PC-9 (cell line): ENCODE measurements at regions not wholly inside any gene's neighbourhood (a gene's known extent, or its start where the extent isn't known, plus 50 kb on each side); places are given as distances from the start of the nearest gene placed in this dataset.
A peak's percentile ranks its signal among the peaks of the same experiment; 100 is the strongest.
"Not testable (repeated sequence)": the region's sequence is repeated elsewhere in the genome, so short reads cannot be mapped to it uniquely, and the experiment has no call there.

Experiments used
- BruUV-seq: library from RNA; stranded (reverse); fragments of 400-500 nt; replicated peaks from 2 replicates; lab custom pipeline; 2021; lab: Mats Ljungman, UMichigan
- CTCF ChIA-PET: fragments of 300-600 bp; sonication (Branson Sonifier 250); formaldehyde crosslinking; loops from one replicate; lab custom pipeline; 2022; ENCODE audit warnings: antibody characterized with exemption; lab: Charles Lee
- POLR2A ChIA-PET: fragments of 300-600 bp; sonication (Branson Sonifier 250); formaldehyde crosslinking; loops from one replicate; lab custom pipeline; 2022; ENCODE audit warnings: antibody characterized with exemption; ENCODE audit not compliant: unreplicated experiment; lab: Charles Lee
- DNase-seq, 2 experiments: peaks; one replicate each; pipeline versions ENCODE4 v3.0.0 to v3.0.0-alpha.2; 2015 to 2022; ENCODE audit warnings: mixed read lengths in 1 of 2
- H2AFZ ChIP-seq: fragments of 200-600 bp; sonication (generic); 2 replicates; pipeline ENCODE4 v1.8.1; 2017; ENCODE audit warnings: antibody characterized with exemption
- H3F3A ChIP-seq: fragments of 200-600 bp; sonication (generic); 2 replicates; pipeline ENCODE4 v1.8.1; 2017; ENCODE audit warnings: antibody characterized with exemption, mild to moderate bottlenecking, low read depth; ENCODE audit not compliant: insufficient read depth
- H3K27ac ChIP-seq: fragments of 200-600 bp; sonication (generic); 2 replicates; pipeline ENCODE4 v1.6.1; 2016; ENCODE audit warnings: mixed run types
- H3K27me3 ChIP-seq: fragments of 200-600 bp; sonication (generic); 2 replicates; pipeline ENCODE4 v1.6.1; 2016; ENCODE audit warnings: low read depth, mixed run types; ENCODE audit not compliant: insufficient read depth
- H3K36me3 ChIP-seq: fragments of 200-600 bp; sonication (generic); 2 replicates; pipeline ENCODE4 v1.6.1; 2016; ENCODE audit warnings: low read depth, mixed run types
- H3K4me1 ChIP-seq: fragments of 200-600 bp; sonication (generic); replicated peaks from 2 replicates; pipeline ENCODE4 v1.6.1; 2016; ENCODE audit warnings: mixed run types; ENCODE audit not compliant: insufficient read depth
- H3K4me2 ChIP-seq: fragments of 200-600 bp; sonication (generic); 2 replicates; pipeline ENCODE4 v1.6.1; 2017; ENCODE audit warnings: mixed run types
- H3K4me3 ChIP-seq: fragments of 200-600 bp; sonication (generic); 2 replicates; pipeline ENCODE4 v1.6.1; 2016; ENCODE audit warnings: mixed run types
- H3K79me2 ChIP-seq: fragments of 200-600 bp; sonication (generic); 2 replicates; pipeline ENCODE4 v1.6.1; 2017; ENCODE audit warnings: low read depth, mixed run types
- H3K9me2 ChIP-seq: fragments of 200-600 bp; sonication (generic); 2 replicates; pipeline ENCODE4 v1.8.1; 2017; ENCODE audit warnings: mild to moderate bottlenecking; ENCODE audit not compliant: insufficient read depth
- H3K9me3 ChIP-seq: fragments of 200-600 bp; sonication (generic); 2 replicates; pipeline ENCODE4 v1.8.1; 2016; ENCODE audit warnings: low read depth; ENCODE audit not compliant: insufficient read depth
- H4K20me1 ChIP-seq: fragments of 200-600 bp; sonication (generic); 2 replicates; pipeline ENCODE4 v1.8.1; 2017; ENCODE audit not compliant: insufficient read depth
- EZH2 ChIP-seq: fragments of 200-600 bp; sonication (generic); IDR thresholded peaks from 2 replicates; pipeline ENCODE4 v1.8.0; 2017; ENCODE audit warnings: antibody characterized with exemption, low read depth
- intact Hi-C: fragments of 100-400 bp; cut with micrococcal nuclease; formaldehyde crosslinking; loops from one replicate; pipeline ENCODE4 v1.10.0; 2022; ENCODE audit not compliant: unreplicated experiment
- TF ChIP-seq, protein P1 (sequence below): fragments of 200-600 bp; sonication (generic); conservative IDR thresholded peaks from 2 replicates; pipeline ENCODE4 v1.6.1; 2017; ENCODE audit warnings: mixed run types, antibody characterized with exemption, mild to moderate bottlenecking, moderate library complexity

DNA sequence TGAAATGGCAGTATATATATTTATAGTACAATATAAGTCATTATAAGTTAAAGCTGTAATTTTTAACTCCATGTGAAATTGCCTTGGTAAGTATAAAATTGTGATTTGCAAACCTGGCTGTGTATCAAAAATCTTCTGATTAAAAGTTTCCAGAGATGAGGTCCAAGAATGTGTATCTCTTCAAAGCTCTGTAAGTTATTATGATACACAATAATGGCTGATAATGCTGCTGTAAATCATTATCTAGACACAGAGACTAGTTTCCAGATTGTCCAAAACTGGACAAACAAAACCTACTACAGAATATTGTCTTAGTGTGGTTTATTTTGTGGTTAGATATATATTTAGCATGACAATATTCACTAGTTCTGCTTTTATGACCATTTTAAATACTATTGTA, 514.8 kb downstream of the SLC6A15 start:
- H4K20me1 ChIP-seq = no peaks in the 10 kb centered on the region
- no peaks in the 10 kb centered on the region for H3F3A ChIP-seq
- H3K9me2 ChIP-seq = no peaks in the 10 kb centered on the region
- H3K27me3 ChIP-seq = no peaks in the 10 kb centered on the region
- intact Hi-C loops = no loop called here
- no peak overlapping the region for H3K4me2 ChIP-seq
- no peak for TF ChIP-seq EZH2
- TF ChIP-seq, protein P1, sequence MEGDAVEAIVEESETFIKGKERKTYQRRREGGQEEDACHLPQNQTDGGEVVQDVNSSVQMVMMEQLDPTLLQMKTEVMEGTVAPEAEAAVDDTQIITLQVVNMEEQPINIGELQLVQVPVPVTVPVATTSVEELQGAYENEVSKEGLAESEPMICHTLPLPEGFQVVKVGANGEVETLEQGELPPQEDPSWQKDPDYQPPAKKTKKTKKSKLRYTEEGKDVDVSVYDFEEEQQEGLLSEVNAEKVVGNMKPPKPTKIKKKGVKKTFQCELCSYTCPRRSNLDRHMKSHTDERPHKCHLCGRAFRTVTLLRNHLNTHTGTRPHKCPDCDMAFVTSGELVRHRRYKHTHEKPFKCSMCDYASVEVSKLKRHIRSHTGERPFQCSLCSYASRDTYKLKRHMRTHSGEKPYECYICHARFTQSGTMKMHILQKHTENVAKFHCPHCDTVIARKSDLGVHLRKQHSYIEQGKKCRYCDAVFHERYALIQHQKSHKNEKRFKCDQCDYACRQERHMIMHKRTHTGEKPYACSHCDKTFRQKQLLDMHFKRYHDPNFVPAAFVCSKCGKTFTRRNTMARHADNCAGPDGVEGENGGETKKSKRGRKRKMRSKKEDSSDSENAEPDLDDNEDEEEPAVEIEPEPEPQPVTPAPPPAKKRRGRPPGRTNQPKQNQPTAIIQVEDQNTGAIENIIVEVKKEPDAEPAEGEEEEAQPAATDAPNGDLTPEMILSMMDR = no peak
- no peak overlapping the region for H3K4me3 ChIP-seq
- no peak for DNase-seq
- no TSS peak for BruUV-seq
- no peaks in the 10 kb centered on the region for H3K4me1 ChIP-seq
- H3K36me3 ChIP-seq = no peaks in the 10 kb centered on the region
- no peaks in the 10 kb centered on the region for H3K9me3 ChIP-seq
- no peaks in the 10 kb centered on the region for H3K79me2 ChIP-seq
- CTCF ChIA-PET = no interaction called here
- H3K27ac ChIP-seq = no peak overlapping the region
- POLR2A ChIA-PET = no interaction called here
- no peak overlapping the region for H2AFZ ChIP-seq

DNA sequence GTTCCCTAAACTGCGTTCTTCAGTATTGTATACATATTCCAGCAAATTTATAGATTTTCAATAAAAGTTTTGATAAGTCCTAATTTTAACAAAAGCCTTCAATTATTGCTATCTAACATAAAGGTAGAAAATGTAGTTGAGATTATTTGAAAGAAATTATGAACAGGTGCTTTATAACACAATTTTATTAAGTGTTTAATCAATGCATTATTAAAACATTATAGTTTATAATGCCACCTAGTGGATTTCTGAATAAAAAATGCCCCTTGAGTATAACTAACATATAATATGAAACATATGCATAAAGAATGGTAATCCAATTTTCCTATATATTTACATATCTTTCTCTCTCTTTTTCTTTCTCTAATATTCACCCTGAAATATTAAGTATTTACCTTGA, 515.3 kb downstream of the SLC6A15 start:
- no peak overlapping the region for H3K4me2 ChIP-seq
- POLR2A ChIA-PET = no interaction called here
- H3K79me2 ChIP-seq = no peaks in the 10 kb centered on the region
- H3K9me2 ChIP-seq = no peaks in the 10 kb centered on the region
- intact Hi-C loops = no loop called here
- no peak for TF ChIP-seq EZH2
- TF ChIP-seq, protein P1 = peak; percentile 59
- no peak overlapping the region for H3K27ac ChIP-seq
- no peaks in the 10 kb centered on the region for H3K4me1 ChIP-seq
- H3K4me3 ChIP-seq = no peak overlapping the region
- no peaks in the 10 kb centered on the region for H3K36me3 ChIP-seq
- BruUV-seq = no TSS peak
- DNase-seq = no peak
- CTCF ChIA-PET = no interaction called here
- no peak overlapping the region for H2AFZ ChIP-seq
- no peaks in the 10 kb centered on the region for H4K20me1 ChIP-seq
- no peaks in the 10 kb centered on the region for H3F3A ChIP-seq
- no peaks in the 10 kb centered on the region for H3K27me3 ChIP-seq
- no peaks in the 10 kb centered on the region for H3K9me3 ChIP-seq

DNA sequence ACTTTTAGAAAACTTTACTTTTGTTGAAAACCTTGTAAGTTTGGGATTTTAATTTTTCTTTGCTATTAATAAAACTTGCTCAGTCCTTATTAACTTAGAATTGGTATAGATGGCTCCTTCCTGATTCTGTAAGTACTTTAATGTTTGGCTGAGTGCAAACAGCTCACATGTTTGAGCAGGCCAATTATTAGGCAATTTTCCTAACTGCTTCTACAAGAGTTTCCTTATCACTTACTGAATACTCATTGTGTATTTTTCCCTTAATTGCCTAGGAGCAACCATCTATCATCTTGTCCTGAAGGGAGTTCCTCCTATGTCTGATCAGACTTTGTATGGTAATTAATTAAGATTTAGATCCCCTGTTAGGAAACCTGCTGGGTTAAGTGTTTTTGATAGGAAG, 521.4 kb downstream of the SLC6A15 start:
- BruUV-seq, H3K4me3 ChIP-seq, H3K27ac ChIP-seq, H3K27me3 ChIP-seq, H3F3A ChIP-seq, DNase-seq, H3K9me2 ChIP-seq, CTCF ChIA-PET, H3K4me2 ChIP-seq, H3K36me3 ChIP-seq, H3K79me2 ChIP-seq, H3K4me1 ChIP-seq, intact Hi-C loops, H2AFZ ChIP-seq, H3K9me3 ChIP-seq, H4K20me1 ChIP-seq: not testable (repeated sequence)
- POLR2A ChIA-PET = interaction anchor here (0.6 kb wide), 1 partner anchor 375 kb away, joined by 6 read pairs; no protein-coding TSS in a partner anchor

DNA sequence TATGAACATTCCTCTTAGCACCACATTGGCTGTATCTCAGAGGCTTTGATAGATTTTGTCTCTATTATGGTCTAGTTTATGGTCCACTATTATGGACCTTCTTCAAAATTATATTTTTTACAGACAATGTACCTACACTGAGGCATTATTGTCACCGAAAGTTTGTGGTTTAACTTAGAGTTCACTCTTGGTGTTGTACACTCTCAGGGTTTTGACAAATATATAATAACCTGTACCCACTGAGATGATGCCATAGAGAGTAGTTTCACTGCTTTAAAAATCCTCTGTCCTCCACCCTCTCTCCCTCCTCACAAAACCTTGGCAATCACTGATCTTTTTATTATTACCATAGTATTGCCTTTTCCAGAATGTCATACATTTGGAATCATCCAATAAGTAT, 528.2 kb downstream of the SLC6A15 start:
- H3F3A ChIP-seq = no peaks in the 10 kb centered on the region
- H3K4me2 ChIP-seq = no peak overlapping the region
- ChIA-PET CTCF (no interaction called here), POLR2A (no interaction called here)
- BruUV-seq = no TSS peak
- no peak overlapping the region for H3K4me3 ChIP-seq
- intact Hi-C loops = no loop called here
- H3K27ac ChIP-seq = no peak overlapping the region
- no peaks in the 10 kb centered on the region for H4K20me1 ChIP-seq
- no peaks in the 10 kb centered on the region for H3K9me2 ChIP-seq
- no peaks in the 10 kb centered on the region for H3K36me3 ChIP-seq
- no peaks in the 10 kb centered on the region for H3K9me3 ChIP-seq
- no peaks in the 10 kb centered on the region for H3K27me3 ChIP-seq
- no peaks in the 10 kb centered on the region for H3K79me2 ChIP-seq
- TF ChIP-seq, protein P1 = no peak
- no peak for TF ChIP-seq EZH2
- H2AFZ ChIP-seq = no peak overlapping the region; the same call in 1 of the 2 replicates
- no peaks in the 10 kb centered on the region for H3K4me1 ChIP-seq
- no peak for DNase-seq

DNA sequence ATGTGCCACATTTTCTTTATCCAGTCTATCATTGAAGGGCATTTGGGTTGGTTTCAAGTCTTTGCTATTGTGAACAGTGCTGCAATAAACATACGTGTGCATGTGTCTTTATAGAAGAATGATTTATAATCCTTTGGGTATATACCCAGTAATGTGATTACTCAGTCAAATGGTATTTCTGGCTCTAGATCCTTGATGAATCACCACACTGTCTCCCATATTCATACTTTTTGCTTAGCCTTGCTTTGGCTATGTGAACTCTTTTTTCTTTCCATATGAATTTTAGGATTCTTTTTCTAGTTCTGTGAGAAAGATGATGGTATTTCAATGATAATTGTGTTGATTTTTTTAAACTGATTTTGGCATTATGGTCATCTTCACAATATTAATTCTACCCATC, 530.1 kb downstream of the SLC6A15 start:
- H3K79me2 ChIP-seq, H3K9me3 ChIP-seq, H3K4me1 ChIP-seq, H3K4me2 ChIP-seq, H2AFZ ChIP-seq, H3K27me3 ChIP-seq, H3K4me3 ChIP-seq, DNase-seq, H3K9me2 ChIP-seq, H3K27ac ChIP-seq, intact Hi-C loops, CTCF ChIA-PET, BruUV-seq, H4K20me1 ChIP-seq, H3K36me3 ChIP-seq, H3F3A ChIP-seq, POLR2A ChIA-PET: not testable (repeated sequence)
